GM12891 (cell line): ENCODE measurements at regions not wholly inside any gene's neighbourhood (a gene's known extent, or its start where the extent isn't known, plus 50 kb on each side); places are given as distances from the start of the nearest gene placed in this dataset.

ENCODE experiments used
- POLR2A ChIP-seq: IDR thresholded peaks from 2 replicates; pipeline ENCODE4 v1.6.1; 2011; ENCODE audit warnings: low read depth, low read length, control low read depth
- POLR2AphosphoS5 ChIP-seq: IDR thresholded peaks from 2 replicates; pipeline ENCODE4 v1.6.1; 2011; ENCODE audit warnings: low read depth, low read length, control low read depth
- SPI1 ChIP-seq: IDR thresholded peaks from 2 replicates; pipeline ENCODE4 v1.6.1; 2011; ENCODE audit warnings: low read depth, low read length, control low read depth

GRCh38 chr11:114988644-114989043, 310.3 kb downstream of the NXPE2 start:
- TF ChIP-seq POLR2AphosphoS5 (no peak), SPI1 (no peak), POLR2A (no peak)
